K562 (cell line): ENCODE measurements at regions not wholly inside any gene's neighbourhood (a gene's known extent, or its start where the extent isn't known, plus 50 kb on each side); places are given as distances from the start of the nearest gene placed in this dataset.
A peak's percentile ranks its signal among the peaks of the same experiment; 100 is the strongest.

Source experiments
- ATAC-seq: fragments of 200-7000 bp; cut with Tn5 transposase; 3 replicates; pipeline ENCODE4 v1.9.1; 2020; ENCODE audit warnings: moderate library complexity
- BruUV-seq: library from RNA; stranded (reverse); fragments of 400-500 nt; replicated peaks from 2 replicates; lab custom pipeline; 2021; lab: Mats Ljungman, UMichigan
- CTCF ChIA-PET: fragments of 300-600 bp; formaldehyde crosslinking; extraction: SDS; loops from one replicate; lab custom pipeline; 2021; ENCODE audit warnings: low intra/inter-chr PET ratio; lab: Yijun Ruan, JAX
- POLR2A ChIA-PET: fragments of 300-600, 350-650 bp; sonication (Branson Sonifier 250); formaldehyde crosslinking; extraction: SDS; loops from one replicate; lab custom pipeline; 2021; ENCODE audit warnings: antibody characterized with exemption, inconsistent platforms; lab: Yijun Ruan, JAX
- DNase-seq, 4 experiments: peaks; one replicate each; pipeline versions ENCODE4 v3.0.0 to v3.0.0-alpha.2; 2011 to 2018; ENCODE audit warnings: low spot score in 3 of 4, mixed read lengths in 3 of 4; ENCODE audit errors: extremely low read depth in 1 of 4
- FAIRE-seq: peaks from 2 replicates; lab custom pipeline; 2011; peaks lifted over from hg19 to GRCh38; lab: Jason Lieb, UNC
- H2AFZ ChIP-seq: 2 replicates; pipeline ENCODE4 v1.6.0; 2011; ENCODE audit warnings: low read depth, low read length, control low read depth, inconsistent platforms
- H3K27ac ChIP-seq: fragments of 200-600 bp; 3 replicates; pipeline ENCODE4 v1.8.0; 2011; ENCODE audit warnings: low read depth, mild to moderate bottlenecking, control low read depth, inconsistent platforms, low read length, moderate library complexity, mixed read lengths; ENCODE audit errors: extremely low read depth
- H3K27me3 ChIP-seq, 2 experiments: fragments of 300-600 bp in 1 of 2; 2 replicates in 1 of 2; 3 replicates in 1 of 2; pipeline versions ENCODE4 v1.6.0 to v1.8.0; 2011; ENCODE audit warnings: inconsistent platforms in 2 of 2, low read length in 2 of 2, mild to moderate bottlenecking in 1 of 2, mixed read lengths in 1 of 2, moderate library complexity in 1 of 2; ENCODE audit not compliant: control insufficient read depth in 2 of 2, insufficient read depth in 2 of 2
- H3K36me3 ChIP-seq: fragments of 300-600 bp; 3 replicates; pipeline ENCODE4 v1.8.0; 2011; ENCODE audit warnings: mild to moderate bottlenecking, low read length, inconsistent platforms; ENCODE audit not compliant: control insufficient read depth, insufficient read depth
- H3K4me1 ChIP-seq, 2 experiments: fragments of 200-600 bp in 1 of 2; replicated peaks in 1 of 2; 2 replicates in 1 of 2; 3 replicates in 1 of 2; pipeline versions ENCODE4 v1.5.1 to v1.8.0; 2011; ENCODE audit warnings: inconsistent platforms in 2 of 2, low read length in 2 of 2, mild to moderate bottlenecking in 1 of 2, mixed read lengths in 1 of 2, moderate library complexity in 1 of 2; ENCODE audit not compliant: control insufficient read depth in 2 of 2, insufficient read depth in 2 of 2
- H3K4me2 ChIP-seq: 2 replicates; pipeline ENCODE4 v1.6.1; 2011; ENCODE audit warnings: low read length, control low read depth, inconsistent platforms, mixed read lengths; ENCODE audit not compliant: insufficient read depth
- H3K4me3 ChIP-seq: fragments of 200-600 bp; sonication (generic), shearing (Covaris generic); 2 replicates; pipeline ENCODE4 v1.5.1; 2016; ENCODE audit warnings: control low read depth, inconsistent platforms
- H3K79me2 ChIP-seq: fragments of 200-600 bp; 3 replicates; pipeline ENCODE4 v1.8.0; 2011; ENCODE audit warnings: low read length, inconsistent platforms; ENCODE audit not compliant: control insufficient read depth, insufficient read depth
- H3K9ac ChIP-seq, 2 experiments: 2 replicates each; pipeline versions ENCODE4 v1.6.0 to v1.6.1; 2011; ENCODE audit warnings: low read depth in 2 of 2, low read length in 2 of 2, control low read depth in 1 of 2, inconsistent platforms in 1 of 2, mild to moderate bottlenecking in 1 of 2, mixed read lengths in 1 of 2; ENCODE audit not compliant: insufficient read depth in 1 of 2
- H3K9me1 ChIP-seq: one replicate; pipeline ENCODE4 v1.6.0; 2011; ENCODE audit warnings: inconsistent platforms, mild to moderate bottlenecking, low read length, moderate library complexity; ENCODE audit not compliant: control insufficient read depth, insufficient read depth
- H3K9me3 ChIP-seq: replicated peaks from 2 replicates; pipeline ENCODE4 v1.5.1; 2011; ENCODE audit warnings: low read depth, low read length, inconsistent platforms; ENCODE audit not compliant: control insufficient read depth, insufficient read depth
- H4K20me1 ChIP-seq: replicated peaks from 2 replicates; pipeline ENCODE4 v1.6.1; 2011; ENCODE audit warnings: low read length, inconsistent platforms, mixed read lengths; ENCODE audit not compliant: control insufficient read depth, insufficient read depth
- C11orf30 ChIP-seq: fragments of 450-650 bp; IDR thresholded peaks from 2 replicates; pipeline ENCODE4 v1.6.1; 2016; ENCODE audit warnings: low read depth, mild to moderate bottlenecking
- MAFF ChIP-seq: IDR thresholded peaks from 2 replicates; pipeline ENCODE4 v1.6.1; 2012; ENCODE audit warnings: low read length, improper control_type of control experiment
- MAFG ChIP-seq: fragments of 450-650 bp; conservative IDR thresholded peaks from 2 replicates; pipeline ENCODE4 v1.6.1; 2016; ENCODE audit warnings: missing genetic modification characterization, missing compliant biosample characterization
- MCM3 ChIP-seq: fragments of 450-650 bp; IDR thresholded peaks from 2 replicates; pipeline ENCODE4 v1.6.1; 2016
- NFE2 ChIP-seq: IDR thresholded peaks from 2 replicates; pipeline ENCODE4 v1.6.1; 2014; ENCODE audit warnings: antibody characterized with exemption, low read depth
- NR1H2 ChIP-seq: sonication (generic); formaldehyde crosslinking; IDR thresholded peaks from 2 replicates; pipeline ENCODE4 v1.4.0; 2020; ENCODE audit warnings: mild to moderate bottlenecking, missing genetic modification reagents
- ZFP1 ChIP-seq: fragments of 450-650 bp; formaldehyde crosslinking; IDR thresholded peaks from 2 replicates; pipeline ENCODE4 v1.4.0; 2020; ENCODE audit warnings: mild to moderate bottlenecking, mixed read lengths
- ZNF316 ChIP-seq: fragments of 450-650 bp; IDR thresholded peaks from 2 replicates; pipeline ENCODE4 v1.6.1; 2016
- WGBS: fragments of 100-300 bp; shearing (Covaris generic); methylation state at CpG from one replicate; pipeline ENCODE4 v1.1.6; 2016; ENCODE audit warnings: low coverage, mixed read lengths; ENCODE audit not compliant: insufficient coverage; ENCODE audit errors: missing lambda C conversion rate; 5-methylcytosine and 5-hydroxymethylcytosine counted together
- in situ Hi-C: fragments of 300-500 bp; cut with MboI; formaldehyde crosslinking; loops from 4 replicates; pipeline ENCODE4 v1.15.0; 2018; ENCODE audit warnings: inconsistent platforms, mixed read lengths
- intact Hi-C: fragments of 100-400 bp; cut with micrococcal nuclease; formaldehyde crosslinking; loops from 2 replicates; pipeline ENCODE4 v1.14.2; 2022

- FAIRE-seq, result no peak
- H3K36me3 ChIP-seq, result no peaks in the 10 kb centered on the region
- H3K9ac ChIP-seq, result no peak overlapping the region
- TF ChIP-seq ZFP1 (CRISPR knock-in tag) (no peak), MCM3 (no peak), NR1H2 (CRISPR knock-in tag) (no peak), NFE2 (peak; percentile 57), C11orf30 (peak; percentile 51), MAFG (peak; percentile 54), ZNF316 (peak; percentile 59), MAFF (0 out of 2 replicates have a peak, but pooled peaks have one; percentile 0)
- 2% methylated on average over 13 of the region's 13 CpGs for WGBS
- ChIA-PET POLR2A (no interaction called here), CTCF (no interaction called here)
- in situ Hi-C loops, result no loop called here
- DNase-seq, result no peak
- H3K27me3 ChIP-seq, result peaks cover under 1 to 49% of the 10 kb centered on the region in 2 experiments; a peak in 3 of 5 replicates
- H3K4me1 ChIP-seq, result no peaks in the 10 kb centered on the region
- no peak overlapping the region for H3K27ac ChIP-seq
- no peak overlapping the region for H2AFZ ChIP-seq
- ATAC-seq, result no peak
- no peaks in the 10 kb centered on the region for H3K9me3 ChIP-seq
- no TSS peak for BruUV-seq
- no peaks in the 10 kb centered on the region for H3K9me1 ChIP-seq
- H4K20me1 ChIP-seq, result no peaks in the 10 kb centered on the region
- H3K79me2 ChIP-seq, result no peaks in the 10 kb centered on the region
- H3K4me2 ChIP-seq, result no peak overlapping the region
- H3K4me3 ChIP-seq, result no peak overlapping the region
- intact Hi-C loops, result no loop called here
These were observed 58.1 kb upstream of the SLC66A3 start for GRCh38 chr2:11097038-11097720.
